ENCODE measurements at regions not wholly inside any gene's neighbourhood (a gene's known extent, or its start where the extent isn't known, plus 50 kb on each side); places are given as distances from the start of the nearest gene placed in this dataset.

DNA sequence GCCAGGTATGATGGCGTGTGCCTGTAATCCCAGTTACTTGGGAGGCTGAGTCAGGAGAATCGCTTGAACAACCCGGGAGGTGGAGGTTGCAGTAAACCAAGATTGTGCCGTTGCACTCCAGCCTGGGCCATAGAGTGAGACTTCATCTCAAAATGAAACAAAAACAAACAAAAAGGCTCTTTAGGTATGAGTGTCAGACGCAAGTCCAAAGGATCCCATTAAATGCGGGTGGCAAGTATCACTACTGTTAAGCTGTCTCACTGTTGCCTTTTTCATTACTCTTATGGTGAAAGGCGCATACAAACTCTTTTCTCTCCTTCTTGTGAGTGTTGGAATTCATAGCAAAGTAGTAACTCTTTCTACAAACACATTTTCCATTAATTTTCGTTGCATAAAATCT lies 688.5 kb upstream of the CHD1 start:
- Mint-ChIP-seq H3K36me3 (no peaks in the 10 kb centered on the region), H3K9me3 (no peaks in the 10 kb centered on the region), H3K27me3 (no peaks in the 10 kb centered on the region), H3K27ac (no peak overlapping the region), H3K4me1 (ENCODE audit: unreplicated experiment) (no peaks in the 10 kb centered on the region), H3K4me3 (no peak overlapping the region)
- no peak for DNase-seq (ENCODE audit: extremely low spot score, unreplicated experiment)
- TF ChIP-seq, protein P1, sequence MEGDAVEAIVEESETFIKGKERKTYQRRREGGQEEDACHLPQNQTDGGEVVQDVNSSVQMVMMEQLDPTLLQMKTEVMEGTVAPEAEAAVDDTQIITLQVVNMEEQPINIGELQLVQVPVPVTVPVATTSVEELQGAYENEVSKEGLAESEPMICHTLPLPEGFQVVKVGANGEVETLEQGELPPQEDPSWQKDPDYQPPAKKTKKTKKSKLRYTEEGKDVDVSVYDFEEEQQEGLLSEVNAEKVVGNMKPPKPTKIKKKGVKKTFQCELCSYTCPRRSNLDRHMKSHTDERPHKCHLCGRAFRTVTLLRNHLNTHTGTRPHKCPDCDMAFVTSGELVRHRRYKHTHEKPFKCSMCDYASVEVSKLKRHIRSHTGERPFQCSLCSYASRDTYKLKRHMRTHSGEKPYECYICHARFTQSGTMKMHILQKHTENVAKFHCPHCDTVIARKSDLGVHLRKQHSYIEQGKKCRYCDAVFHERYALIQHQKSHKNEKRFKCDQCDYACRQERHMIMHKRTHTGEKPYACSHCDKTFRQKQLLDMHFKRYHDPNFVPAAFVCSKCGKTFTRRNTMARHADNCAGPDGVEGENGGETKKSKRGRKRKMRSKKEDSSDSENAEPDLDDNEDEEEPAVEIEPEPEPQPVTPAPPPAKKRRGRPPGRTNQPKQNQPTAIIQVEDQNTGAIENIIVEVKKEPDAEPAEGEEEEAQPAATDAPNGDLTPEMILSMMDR (conservative IDR thresholded peaks at IDR 0.05) = no peak

GRCh38 chr5:99614888-99615287 lies 686.1 kb upstream of the CHD1 start:
- Mint-ChIP-seq H3K4me1 (ENCODE audit: unreplicated experiment) (no peaks in the 10 kb centered on the region), H3K36me3 (no peaks in the 10 kb centered on the region), H3K4me3 (no peak overlapping the region), H3K27ac (no peak overlapping the region), H3K9me3 (no peaks in the 10 kb centered on the region), H3K27me3 (no peaks in the 10 kb centered on the region)
- TF ChIP-seq, protein P1 (conservative IDR thresholded peaks at IDR 0.05) = no peak
- no peak for DNase-seq (ENCODE audit: extremely low spot score, unreplicated experiment)

GRCh38 chr5:99607124-99607523 lies 678.3 kb upstream of the CHD1 start:
- TF ChIP-seq, protein P1 (conservative IDR thresholded peaks at IDR 0.05) = no peak
- Mint-ChIP-seq H3K4me3 (no peak overlapping the region), H3K4me1 (ENCODE audit: unreplicated experiment) (no peaks in the 10 kb centered on the region), H3K9me3 (no peaks in the 10 kb centered on the region), H3K27me3 (no peaks in the 10 kb centered on the region), H3K36me3 (no peaks in the 10 kb centered on the region), H3K27ac (no peak overlapping the region)
- no peak for DNase-seq (ENCODE audit: extremely low spot score, unreplicated experiment)

GRCh38 chr5:99605904-99606303 lies 677.1 kb upstream of the CHD1 start:
- Mint-ChIP-seq H3K27ac (no peak overlapping the region), H3K36me3 (no peaks in the 10 kb centered on the region), H3K4me1 (ENCODE audit: unreplicated experiment) (no peaks in the 10 kb centered on the region), H3K4me3 (no peak overlapping the region), H3K27me3 (no peaks in the 10 kb centered on the region), H3K9me3 (no peaks in the 10 kb centered on the region)
- TF ChIP-seq, protein P1 (conservative IDR thresholded peaks at IDR 0.05) = no peak
- DNase-seq (ENCODE audit: extremely low spot score, unreplicated experiment) = no peak

DNA sequence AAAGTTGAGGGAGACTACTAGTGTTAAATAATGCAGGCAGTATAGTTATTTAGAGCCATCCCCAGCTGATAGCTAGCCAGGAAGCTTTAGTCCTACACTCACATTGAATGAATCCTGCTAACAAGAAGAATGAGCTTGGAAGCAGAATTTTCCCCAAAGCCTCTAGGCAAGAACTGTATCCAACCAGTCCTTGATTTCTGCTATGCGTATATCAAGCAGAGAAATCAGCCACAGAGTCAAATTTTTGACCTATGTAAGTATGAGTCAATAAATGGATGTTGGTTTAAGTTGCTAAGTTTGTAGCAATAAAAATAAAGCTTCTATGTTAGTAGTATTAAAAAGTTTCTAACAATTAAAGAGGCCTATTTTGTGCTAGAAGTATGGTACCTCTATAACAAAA lies 672.1 kb upstream of the CHD1 start:
- H3K27ac Mint-ChIP-seq = no peak overlapping the region
- no peaks in the 10 kb centered on the region for H3K36me3 Mint-ChIP-seq
- H3K4me1 Mint-ChIP-seq (ENCODE audit: unreplicated experiment) = no peaks in the 10 kb centered on the region
- no peaks in the 10 kb centered on the region for H3K27me3 Mint-ChIP-seq
- H3K4me3 Mint-ChIP-seq = no peak overlapping the region
- TF ChIP-seq, protein P1 (conservative IDR thresholded peaks at IDR 0.05) = no peak
- no peak for DNase-seq (ENCODE audit: extremely low spot score, unreplicated experiment)
- no peaks in the 10 kb centered on the region for H3K9me3 Mint-ChIP-seq

DNA sequence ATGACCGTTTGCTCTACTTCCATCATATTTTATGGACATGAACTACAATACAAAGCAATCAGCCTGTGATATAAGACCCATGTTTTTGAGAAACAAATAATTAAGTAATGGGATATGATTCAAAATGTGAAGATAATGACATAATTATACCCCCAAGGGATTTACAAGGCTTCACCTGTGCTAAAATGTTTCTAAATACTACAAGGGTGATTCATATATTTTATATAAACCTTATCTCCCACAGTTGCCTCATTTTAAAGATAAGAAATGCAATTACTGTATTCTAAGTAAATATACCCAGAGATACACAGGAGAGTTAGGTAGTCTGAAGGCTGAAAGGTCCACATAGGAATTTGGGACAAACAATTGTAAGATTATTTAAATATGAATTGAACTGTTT lies 662.0 kb upstream of the CHD1 start:
- H3K27ac Mint-ChIP-seq = no peak overlapping the region
- H3K36me3 Mint-ChIP-seq = no peaks in the 10 kb centered on the region
- H3K9me3 Mint-ChIP-seq = no peaks in the 10 kb centered on the region
- no peak overlapping the region for H3K4me3 Mint-ChIP-seq
- TF ChIP-seq, protein P1 (conservative IDR thresholded peaks at IDR 0.05) = no peak
- peaks cover 4% of the 10 kb centered on the region for H3K27me3 Mint-ChIP-seq
- DNase-seq (ENCODE audit: extremely low spot score, unreplicated experiment) = no peak
- no peaks in the 10 kb centered on the region for H3K4me1 Mint-ChIP-seq (ENCODE audit: unreplicated experiment)
